HG03354 (cell line): ENCODE measurements at regions not wholly inside any gene's neighbourhood (a gene's known extent, or its start where the extent isn't known, plus 50 kb on each side); places are given as distances from the start of the nearest gene placed in this dataset.

ENCODE experiments used
- ATAC-seq: cut with Tn5 transposase; IDR thresholded peaks from one replicate; pipeline ENCODE4 v1.9.1; 2021; ENCODE audit warnings: mild to moderate bottlenecking; ENCODE audit not compliant: unreplicated experiment, poor library complexity, severe bottlenecking

DNA sequence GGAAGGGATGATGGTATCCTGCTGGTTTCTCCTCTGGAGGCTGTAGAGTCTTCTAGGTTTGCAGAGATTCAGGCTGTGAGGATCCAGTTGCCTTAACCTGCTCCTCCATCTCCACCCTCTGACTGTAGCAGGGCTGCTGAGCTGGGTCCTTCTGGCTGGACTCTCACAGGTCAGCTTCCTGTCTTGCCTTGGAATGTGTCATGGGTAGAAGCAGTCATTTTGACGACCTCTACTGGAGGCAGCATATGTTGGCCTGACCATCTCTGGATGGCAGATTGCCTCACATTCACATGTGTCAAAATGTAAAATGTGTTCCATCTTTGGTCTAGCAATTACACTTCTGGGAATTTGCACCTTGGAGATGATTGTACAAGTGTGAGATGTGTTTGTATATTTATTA lies 504.4 kb upstream of the EEF2KMT start:
- no peak for ATAC-seq

DNA sequence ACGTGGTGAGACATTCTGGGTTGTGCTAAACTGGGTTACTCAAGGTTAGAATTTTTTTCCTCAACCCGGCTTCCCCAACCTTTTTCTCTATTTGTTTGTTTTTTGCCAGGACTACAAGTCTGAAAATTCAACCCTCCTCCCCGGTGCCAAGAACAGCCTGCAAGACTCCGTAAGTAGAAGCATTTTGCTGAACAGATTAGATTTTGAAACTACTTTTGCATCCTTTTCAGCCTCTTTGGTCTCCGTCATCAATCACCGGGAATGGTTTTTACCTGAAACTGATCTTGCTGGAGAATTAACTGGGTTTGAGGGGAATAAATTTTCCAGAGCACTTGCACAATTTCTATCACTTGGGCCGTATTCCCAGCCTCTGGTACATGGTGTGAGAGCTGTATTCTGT lies 501.2 kb upstream of the EEF2KMT start:
- ATAC-seq: no peak

DNA sequence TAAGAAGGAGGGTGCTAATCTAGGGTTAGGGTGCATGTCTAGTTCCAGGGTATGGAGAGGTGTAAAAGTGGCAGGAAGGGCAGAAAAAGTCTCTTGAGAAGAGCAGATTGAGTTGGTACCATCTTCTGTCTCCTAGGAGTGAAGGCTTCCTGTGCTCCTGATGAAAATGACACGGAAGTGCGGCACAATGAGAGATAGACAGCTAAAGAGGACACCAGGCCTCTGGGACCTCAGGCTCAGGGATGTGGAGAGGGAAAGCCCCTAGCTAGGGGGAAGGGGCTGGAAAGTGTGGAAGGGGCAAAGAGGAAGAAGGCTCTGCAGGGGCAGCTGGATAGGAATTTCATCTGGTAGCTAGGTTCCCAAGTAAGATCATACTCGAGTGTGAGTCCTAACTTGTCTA lies 498.3 kb upstream of the EEF2KMT start:
- no peak for ATAC-seq

DNA sequence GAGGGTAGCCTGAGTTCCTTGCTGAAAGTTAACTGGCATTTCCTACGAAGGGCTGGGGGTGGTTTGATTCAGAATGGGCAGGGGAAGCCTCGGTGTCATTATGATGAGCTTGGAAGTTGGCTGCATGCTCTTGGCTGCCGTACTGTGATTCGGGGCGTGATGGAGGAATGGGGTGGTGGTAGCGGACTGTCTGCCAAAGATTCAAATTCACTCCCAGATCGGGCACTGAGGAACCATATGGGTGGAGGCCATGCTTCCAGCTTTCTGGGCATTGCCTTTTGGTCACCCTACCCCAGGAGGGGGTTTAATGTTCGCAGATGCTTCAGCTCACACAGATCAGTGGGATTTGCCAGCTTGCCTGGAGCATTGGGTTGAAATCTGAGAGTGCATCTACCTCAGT lies 492.8 kb upstream of the EEF2KMT start:
- no peak for ATAC-seq

DNA sequence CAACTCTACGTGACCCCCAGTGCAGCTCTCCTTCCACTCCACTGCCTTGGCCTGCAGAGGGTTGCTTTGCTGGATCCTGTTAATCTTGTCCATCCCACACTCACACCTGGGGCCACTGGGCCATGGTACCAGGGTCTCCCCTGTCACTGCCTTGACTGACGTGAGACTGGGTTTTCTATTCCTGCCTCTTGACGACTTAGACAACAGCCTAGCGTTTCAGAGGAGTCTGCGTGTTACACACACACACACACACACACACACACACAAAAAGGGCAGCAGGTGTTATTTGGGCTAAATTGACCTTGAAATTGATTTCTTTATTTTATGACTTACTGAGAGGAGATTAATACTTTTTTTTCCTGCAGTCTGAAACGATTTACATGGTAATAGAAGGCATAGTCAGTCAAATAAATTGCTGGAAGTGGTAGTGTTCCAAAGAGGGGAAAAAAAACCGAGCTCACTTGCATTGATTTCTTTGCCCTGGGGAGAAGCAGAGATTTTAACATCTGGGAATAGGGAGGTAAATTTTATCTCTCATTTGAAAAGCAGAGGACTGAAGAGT lies 492.3 kb upstream of the EEF2KMT start:
- no peak for ATAC-seq

DNA sequence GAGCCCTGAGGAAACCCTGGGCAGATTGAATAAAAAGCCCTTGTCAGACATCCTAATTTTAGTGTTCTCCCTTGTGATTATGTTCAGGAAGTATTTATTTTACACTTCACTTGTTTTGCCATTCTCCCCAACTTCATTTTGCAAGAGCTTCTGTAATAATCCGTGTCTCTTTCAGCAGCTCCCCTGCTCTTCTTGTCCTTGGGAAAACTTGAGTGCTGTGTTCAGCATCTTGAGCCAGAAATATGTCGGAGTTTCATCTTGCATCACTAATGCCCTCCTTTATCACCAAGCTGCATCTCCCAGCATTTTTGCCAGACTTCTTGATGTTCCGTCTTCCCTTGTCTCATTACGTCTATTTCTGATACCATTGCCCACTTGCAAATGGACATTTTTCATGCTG lies 486.5 kb upstream of the EEF2KMT start:
- no peak for ATAC-seq

GRCh38 chr16:5582529-5582928 lies 484.9 kb upstream of the EEF2KMT start:
- no peak for ATAC-seq

DNA sequence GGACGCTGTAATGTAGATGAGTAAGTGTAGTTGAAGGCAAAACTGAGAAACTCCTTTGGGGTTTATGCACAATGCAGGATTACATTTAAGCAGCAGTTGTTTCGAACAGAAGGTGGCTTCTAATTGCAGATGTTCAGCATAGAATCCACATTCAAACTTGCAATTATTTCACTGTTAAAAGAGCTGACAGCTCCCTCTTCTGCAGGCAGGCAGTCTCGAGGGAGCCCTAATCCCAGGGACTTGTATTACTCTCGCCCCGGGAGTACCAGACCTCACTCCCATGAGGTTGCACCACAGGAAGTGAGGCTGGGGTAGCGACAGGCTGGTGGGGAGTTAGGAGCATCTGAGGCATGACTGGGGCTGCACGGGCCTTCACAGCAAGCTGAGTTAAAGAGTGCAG lies 484.3 kb upstream of the EEF2KMT start:
- no peak for ATAC-seq

DNA sequence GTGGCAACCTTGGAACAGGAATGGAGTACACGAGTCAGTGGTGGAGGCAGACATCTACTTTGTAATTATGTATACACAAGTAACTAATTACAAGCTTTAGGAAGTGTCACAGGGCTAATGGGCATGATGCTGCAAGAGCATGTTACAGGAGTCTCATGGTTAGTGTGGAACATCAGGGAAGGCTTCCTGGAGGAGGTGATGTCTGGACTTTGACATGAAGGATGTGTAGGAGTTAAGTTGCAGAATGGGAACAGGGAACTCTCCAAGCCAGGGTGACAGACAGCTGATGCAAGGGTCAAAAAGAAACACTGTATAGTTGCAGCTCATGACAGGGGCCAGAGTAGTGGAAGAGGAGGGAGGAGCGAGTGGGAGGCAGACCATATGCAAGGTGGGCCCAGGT lies 483.8 kb upstream of the EEF2KMT start:
- no peak for ATAC-seq

DNA sequence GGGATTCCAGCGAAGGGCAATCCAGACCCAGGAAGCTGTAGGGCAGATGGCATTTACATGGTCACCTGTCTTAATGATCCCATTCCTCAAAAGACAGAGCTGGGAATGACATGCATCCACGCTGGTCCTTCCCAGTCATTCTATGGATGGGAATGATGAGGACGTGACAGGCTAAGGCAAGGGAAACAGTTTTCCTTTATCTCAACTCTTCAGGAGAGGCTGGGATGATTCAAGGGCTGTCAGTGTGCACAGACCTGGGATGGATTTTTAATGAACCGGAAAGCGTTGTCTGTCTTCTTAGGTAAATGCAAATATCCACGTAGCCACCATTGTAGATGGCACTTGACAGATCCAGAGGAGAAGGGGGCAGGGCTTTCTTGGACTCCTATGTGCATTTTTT lies 483.2 kb upstream of the EEF2KMT start:
- no peak for ATAC-seq

- no peak for ATAC-seq
Observed at GRCh38 chr16:5580296-5580695, 482.7 kb upstream of the EEF2KMT start.

- no peak for ATAC-seq
Observed at GRCh38 chr16:5578980-5579379, 481.4 kb upstream of the EEF2KMT start.

DNA sequence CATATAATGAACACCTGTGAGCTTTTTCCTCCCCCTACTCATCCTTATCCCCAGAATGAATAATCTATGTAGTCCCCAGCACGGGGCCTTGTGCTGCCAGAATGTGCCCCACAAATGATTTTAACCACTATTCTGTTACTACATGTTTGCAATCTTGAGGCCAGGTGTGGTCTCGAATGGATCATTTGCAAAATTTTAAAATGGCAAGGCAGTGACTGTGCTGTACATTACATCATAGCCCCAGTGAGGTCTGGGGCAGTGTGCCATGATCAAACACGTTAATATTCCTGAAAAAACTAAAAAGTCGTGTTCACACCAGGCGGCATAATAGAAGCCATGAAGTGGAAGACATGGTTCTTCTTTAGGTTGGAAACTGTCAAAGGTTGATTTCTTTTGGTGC lies 479.9 kb upstream of the EEF2KMT start:
- ATAC-seq: no peak

GRCh38 chr16:5575646-5576245 lies 478.2 kb upstream of the EEF2KMT start:
- no peak for ATAC-seq

GRCh38 chr16:5575121-5575520 lies 477.5 kb upstream of the EEF2KMT start:
- ATAC-seq: no peak

- no peak for ATAC-seq
Observed at GRCh38 chr16:5572056-5572455, 474.5 kb upstream of the EEF2KMT start.

GRCh38 chr16:5571446-5571845 lies 473.9 kb upstream of the EEF2KMT start:
- ATAC-seq: no peak

DNA sequence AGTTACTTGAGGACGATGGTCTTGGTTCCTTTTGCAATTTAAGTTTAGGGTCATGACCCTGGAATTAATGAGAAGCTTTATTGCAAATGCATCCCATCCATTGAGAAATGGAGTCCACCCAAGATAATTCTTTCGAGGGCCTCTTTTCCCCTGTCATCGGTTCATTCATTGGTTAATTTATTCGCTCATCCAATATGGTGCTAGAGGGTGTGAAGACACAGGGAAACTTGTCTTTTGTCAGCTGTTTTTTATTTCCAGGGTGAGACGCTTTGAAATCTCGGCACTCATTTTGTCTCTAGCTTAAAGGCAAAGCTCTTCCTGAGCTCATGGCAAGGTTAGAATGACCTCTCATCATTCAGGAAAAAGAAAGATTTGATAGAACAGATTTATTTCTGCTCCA lies 464.2 kb upstream of the EEF2KMT start:
- ATAC-seq: no peak

DNA sequence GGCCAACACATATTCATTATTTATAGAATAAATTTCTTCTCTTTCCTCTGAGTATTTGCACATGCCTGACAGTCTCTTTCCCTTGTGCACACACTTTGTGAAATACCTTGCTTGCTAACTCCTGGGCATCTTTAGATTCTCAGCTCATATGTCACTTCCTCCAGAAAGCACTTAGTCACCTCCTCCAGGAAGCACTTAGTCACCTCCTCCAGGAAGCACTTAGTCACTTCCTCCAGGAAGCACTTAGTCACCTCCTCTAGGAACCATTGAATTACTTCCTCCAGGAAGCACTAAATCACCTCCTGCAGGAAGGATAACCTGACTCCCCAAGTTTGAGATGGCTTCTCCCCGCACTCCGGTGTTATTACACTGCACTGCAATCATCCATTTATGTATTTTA lies 462.5 kb upstream of the EEF2KMT start:
- ATAC-seq: no peak

- ATAC-seq: no peak
Observed at GRCh38 chr16:5557966-5558365, 460.4 kb upstream of the EEF2KMT start.

DNA sequence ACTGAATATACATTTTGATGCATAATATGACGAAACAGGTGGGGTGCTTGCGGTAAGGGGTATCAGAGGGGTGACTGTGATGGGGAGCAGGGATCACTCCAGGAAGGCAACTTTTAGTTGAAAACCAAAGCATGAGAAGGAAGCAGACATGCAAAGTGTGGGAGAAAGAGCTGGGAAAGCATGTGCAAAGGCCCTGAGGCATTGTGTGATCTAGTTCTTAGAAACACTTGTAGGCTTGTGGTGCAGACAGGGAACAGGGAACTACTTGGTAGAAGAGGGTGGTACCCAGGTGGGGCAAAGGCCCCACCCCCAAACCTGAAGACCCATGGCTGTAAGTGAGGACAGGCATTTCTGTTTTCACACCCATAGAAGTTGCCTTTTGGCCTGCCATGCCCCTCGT lies 459.9 kb upstream of the EEF2KMT start:
- ATAC-seq: no peak

DNA sequence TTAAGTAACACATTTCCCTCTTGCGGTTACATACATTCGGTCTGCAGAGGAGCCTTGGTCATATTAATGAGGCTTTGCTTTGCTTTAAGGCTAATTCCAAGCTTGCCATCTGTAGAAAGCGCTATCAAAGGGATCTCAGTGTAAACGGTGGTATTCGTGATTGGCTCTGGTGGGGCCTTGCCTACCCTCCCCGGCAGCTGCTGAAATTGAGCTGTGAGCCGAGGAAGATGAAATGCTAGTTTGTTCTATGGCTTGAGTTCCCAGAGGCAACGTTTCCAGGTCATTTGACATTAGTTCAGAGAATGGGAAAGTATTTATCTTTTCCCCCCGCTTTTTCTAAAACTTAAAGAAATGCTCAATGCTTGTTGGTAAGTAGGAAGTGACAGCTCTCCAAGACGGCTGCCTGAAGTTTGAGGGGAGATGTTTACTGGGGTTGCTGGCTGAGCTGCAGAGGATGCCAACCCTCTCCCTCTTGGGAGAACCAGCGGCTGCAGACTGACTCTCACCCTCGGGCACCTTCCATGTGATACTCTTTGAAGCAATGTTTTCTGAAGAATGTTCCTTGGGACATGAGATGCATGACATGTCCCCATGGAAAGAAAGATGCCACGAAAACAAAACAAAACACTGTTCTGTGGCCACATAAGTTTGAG lies 458.7 kb upstream of the EEF2KMT start:
- ATAC-seq: no peak
